ENCODE measurements at regions not wholly inside any gene's neighbourhood (a gene's known extent, or its start where the extent isn't known, plus 50 kb on each side); places are given as distances from the start of the nearest gene placed in this dataset.

- BruUV-seq (replicated peaks), result no TSS peak
Measured at GRCh38 chr11:28471537-28471936, 363.3 kb downstream of the METTL15 start.

More at GRCh38 chr11:28471537-28471936, 363.3 kb downstream of the METTL15 start:
- intact Hi-C loops (cut with micrococcal nuclease) (no loop called here), dilution Hi-C loops (cut with MboI; ENCODE audit: extremely low pct_ligation_motif_present, low sequenced_read_pairs) (no loop called here)
- Histone ChIP-seq H3K4me3 (replicated peaks in 1 of 3; ENCODE audit: insufficient read depth in 1 of 3, low read depth in 1 of 3, low read length in 3 of 3) (no peak overlapping the region), H3K9ac (replicated peaks; ENCODE audit: extremely low read depth, insufficient read depth, low read length) (no peak overlapping the region), H4K20me1 (replicated peaks; ENCODE audit: control insufficient read depth, extremely low read depth, insufficient read depth, low read length) (no peaks in the 10 kb centered on the region), H3K36me3 (ENCODE audit: control insufficient read depth in 2 of 2, extremely low read depth in 1 of 2, insufficient read depth in 2 of 2, low read length in 2 of 2) (no peaks in the 10 kb centered on the region), H3K27me3 (ENCODE audit: control insufficient read depth in 2 of 2, insufficient read depth in 2 of 2, low read length in 2 of 2) (no peaks in the 10 kb centered on the region), H2AFZ (ENCODE audit: low read depth, low read length) (no peak overlapping the region), H3K9me1 (replicated peaks; ENCODE audit: control insufficient read depth, extremely low read depth, insufficient read depth, low read length) (no peaks in the 10 kb centered on the region), H3K9me3 (replicated peaks; ENCODE audit: control insufficient read depth, insufficient read depth, low read length) (no peaks in the 10 kb centered on the region), H3K79me2 (ENCODE audit: control insufficient read depth, insufficient read depth, low read length) (no peaks in the 10 kb centered on the region), H3K4me2 (ENCODE audit: insufficient read depth, low read length) (no peak overlapping the region), H3K4me1 (ENCODE audit: control insufficient read depth, extremely low read depth, insufficient read depth, low read length) (no peaks in the 10 kb centered on the region), H3K27ac (ENCODE audit: insufficient read depth, low read depth, low read length) (no peak overlapping the region)
- FAIRE-seq, result no peak
- CTCF ChIA-PET, result interaction anchor here (1.4 kb wide), 1 partner anchor 13 kb away, joined by 5 read pairs; no protein-coding TSS in a partner anchor
- POLR2A ChIA-PET, result no interaction called here
- TF ChIP-seq MYC (IDR thresholded peaks at IDR 0.05; ENCODE audit: low read depth, low read length) (no peak), POLR2A (IDR thresholded peaks at IDR 0.05; ENCODE audit: low read depth, low read length) (no peak), CTCF (IDR thresholded peaks at IDR 0.05; ENCODE audit: extremely low read depth in 1 of 2, insufficient read depth in 1 of 2, low read depth in 1 of 2, low read length in 2 of 2) (no peak), POLR2AphosphoS5 (IDR thresholded peaks at IDR 0.05; ENCODE audit: insufficient read depth, low read depth, low read length) (no peak), FOS (IDR thresholded peaks at IDR 0.05; ENCODE audit: borderline replicate concordance, insufficient read depth, low read length) (no peak), JUN (IDR thresholded peaks at IDR 0.05; ENCODE audit: borderline replicate concordance, insufficient read depth, insufficient read length, low read depth) (no peak), GATA2 (IDR thresholded peaks at IDR 0.05; ENCODE audit: insufficient read depth, insufficient read length, low read depth, low read length) (no peak), EZH2 (IDR thresholded peaks at IDR 0.05; ENCODE audit: borderline replicate concordance, low read depth, low read length, severe bottlenecking) (no peak)
- no peak for DNase-seq (ENCODE audit: low read depth, low spot score)
